Body of pancreas (tissue), 4 donors: ENCODE measurements at regions not wholly inside any gene's neighbourhood (a gene's known extent, or its start where the extent isn't known, plus 50 kb on each side); places are given as distances from the start of the nearest gene placed in this dataset.

Experiments
- ATAC-seq: fragments of 150-250 bp; one replicate; pipeline ENCODE4 v1.9.1; 2016
- DNase-seq, 4 donors: peaks; one replicate each; pipeline ENCODE4 v3.0.0-alpha.2; 2019
- H3K27ac ChIP-seq, 4 donors: fragments of 200-600 bp; sonication (generic); 1 replicate in 3 of 4; 2 replicates in 1 of 4; pipeline versions ENCODE4 v1.5.1 to v1.6.1; 2016 to 2019; ENCODE audit warnings: mild to moderate bottlenecking in 1 of 4, mixed read lengths in 1 of 4, moderate library complexity in 1 of 4
- H3K27me3 ChIP-seq, 2 donors: fragments of 200-600 bp; sonication (generic); one replicate each; pipeline ENCODE4 v1.6.0; 2016; ENCODE audit warnings: mild to moderate bottlenecking in 1 of 2
- H3K36me3 ChIP-seq, 2 donors: fragments of 200-600 bp; sonication (generic); replicated peaks in 1 of 2; 2 replicates each; pipeline ENCODE4 v1.5.1; 2016; ENCODE audit warnings: low read depth in 2 of 2; ENCODE audit not compliant: insufficient read depth in 1 of 2
- H3K4me1 ChIP-seq: fragments of 200-600 bp; sonication (generic); one replicate; pipeline ENCODE4 v1.6.0; 2016
- H3K4me3 ChIP-seq, 2 donors: fragments of 200-600 bp; sonication (generic); 1 replicate in 1 of 2; 2 replicates in 1 of 2; pipeline ENCODE4 v1.5.1; 2016 to 2019
- H3K9me3 ChIP-seq, 3 donors: fragments of 200-600 bp; sonication (generic); 1 replicate in 2 of 3; 2 replicates in 1 of 3; pipeline ENCODE4 v1.5.1; 2016
- POLR2A ChIP-seq, 3 donors: fragments of 450-650 bp; IDR thresholded peaks; one replicate each; pipeline ENCODE4 v1.6.1; 2016; ENCODE audit warnings: antibody characterized with exemption in 3 of 3, mild to moderate bottlenecking in 2 of 3
- WGBS, 2 donors: methylation state at CpG; one replicate each; pipeline ENCODE4 v1.1.5; 2017; 5-methylcytosine and 5-hydroxymethylcytosine counted together
- intact Hi-C: fragments of 100-400 bp; cut with DNase I; formaldehyde crosslinking; loops from one replicate; pipeline ENCODE4 v1.15.1; 2023
- TF ChIP-seq, protein P1 (sequence below), 7 experiments: fragments of 450-650 bp in 4 of 7; fragments of 200-600 bp in 3 of 7; sonication (generic) in 3 of 7; IDR thresholded peaks; one replicate each; pipeline ENCODE4 v1.5.1; 2016 to 2019; ENCODE audit warnings: antibody characterized with exemption in 7 of 7

DNA sequence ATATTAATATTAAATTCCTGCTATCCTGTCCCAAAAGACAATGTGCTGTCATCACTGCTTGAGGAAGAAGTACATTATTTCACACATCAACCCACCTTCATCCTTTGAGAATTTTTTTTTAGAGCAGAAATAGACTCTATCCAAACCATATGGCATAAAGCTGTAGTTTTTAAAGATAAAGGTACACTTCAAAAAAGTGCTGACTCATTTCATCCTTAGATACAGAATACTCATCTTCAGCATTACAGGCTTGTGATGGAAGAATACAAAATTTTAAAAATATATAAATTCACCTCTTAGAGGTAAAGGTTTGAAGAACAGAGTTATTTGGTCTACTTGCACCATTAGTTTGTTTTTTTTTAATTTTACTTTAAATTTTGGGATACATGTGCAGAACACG is 126.7 kb upstream of the ERG start:
- no peaks in the 10 kb centered on the region for H3K36me3 ChIP-seq
- intact Hi-C loops: no loop called here
- DNase-seq (no peak), ATAC-seq (no peak)
- H3K27ac ChIP-seq: no peak overlapping the region
- no peaks in the 10 kb centered on the region for H3K27me3 ChIP-seq
- no peak overlapping the region for H3K4me3 ChIP-seq
- H3K4me1 ChIP-seq: no peaks in the 10 kb centered on the region
- TF ChIP-seq, protein P1, sequence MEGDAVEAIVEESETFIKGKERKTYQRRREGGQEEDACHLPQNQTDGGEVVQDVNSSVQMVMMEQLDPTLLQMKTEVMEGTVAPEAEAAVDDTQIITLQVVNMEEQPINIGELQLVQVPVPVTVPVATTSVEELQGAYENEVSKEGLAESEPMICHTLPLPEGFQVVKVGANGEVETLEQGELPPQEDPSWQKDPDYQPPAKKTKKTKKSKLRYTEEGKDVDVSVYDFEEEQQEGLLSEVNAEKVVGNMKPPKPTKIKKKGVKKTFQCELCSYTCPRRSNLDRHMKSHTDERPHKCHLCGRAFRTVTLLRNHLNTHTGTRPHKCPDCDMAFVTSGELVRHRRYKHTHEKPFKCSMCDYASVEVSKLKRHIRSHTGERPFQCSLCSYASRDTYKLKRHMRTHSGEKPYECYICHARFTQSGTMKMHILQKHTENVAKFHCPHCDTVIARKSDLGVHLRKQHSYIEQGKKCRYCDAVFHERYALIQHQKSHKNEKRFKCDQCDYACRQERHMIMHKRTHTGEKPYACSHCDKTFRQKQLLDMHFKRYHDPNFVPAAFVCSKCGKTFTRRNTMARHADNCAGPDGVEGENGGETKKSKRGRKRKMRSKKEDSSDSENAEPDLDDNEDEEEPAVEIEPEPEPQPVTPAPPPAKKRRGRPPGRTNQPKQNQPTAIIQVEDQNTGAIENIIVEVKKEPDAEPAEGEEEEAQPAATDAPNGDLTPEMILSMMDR (IDR thresholded peaks at IDR 0.05): no peak
- no peak for TF ChIP-seq POLR2A (IDR thresholded peaks at IDR 0.05)
- no peaks in the 10 kb centered on the region for H3K9me3 ChIP-seq
- 90 to 96% methylated on average over 1 of the region's 1 CpG for WGBS, 2 donors

DNA sequence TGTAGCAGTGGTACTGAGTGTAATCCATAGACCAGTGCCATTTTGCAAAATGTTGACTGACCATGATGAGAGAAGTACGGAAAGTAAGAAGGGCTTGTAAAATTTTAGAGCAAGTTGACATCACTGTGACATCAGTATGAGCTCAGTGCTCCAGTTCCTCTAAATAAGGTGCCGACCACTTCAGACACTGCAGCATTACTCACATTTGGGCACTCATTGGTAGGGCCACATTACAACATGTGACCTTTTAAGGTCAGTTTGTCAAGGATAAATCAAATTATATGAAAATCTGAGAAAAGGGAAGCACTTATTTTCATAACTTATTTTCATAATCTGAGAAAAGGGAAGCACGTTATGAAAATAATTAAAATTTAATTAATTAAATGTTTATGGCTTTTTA is 128.0 kb upstream of the ERG start:
- TF ChIP-seq, protein P1 (IDR thresholded peaks at IDR 0.05): no peak
- no peak for TF ChIP-seq POLR2A (IDR thresholded peaks at IDR 0.05)
- no peak for ATAC-seq
- no peaks in the 10 kb centered on the region for H3K36me3 ChIP-seq
- no peaks in the 10 kb centered on the region for H3K27me3 ChIP-seq
- whole genome bisulfite sequencing, 2 donors: 70% methylated on average over 3 of the region's 3 CpGs
- no peak overlapping the region for H3K4me3 ChIP-seq
- intact Hi-C loops: no loop called here
- H3K9me3 ChIP-seq: no peaks in the 10 kb centered on the region
- H3K27ac ChIP-seq: no peak overlapping the region
- DNase-seq: no peak
- H3K4me1 ChIP-seq: no peaks in the 10 kb centered on the region

DNA sequence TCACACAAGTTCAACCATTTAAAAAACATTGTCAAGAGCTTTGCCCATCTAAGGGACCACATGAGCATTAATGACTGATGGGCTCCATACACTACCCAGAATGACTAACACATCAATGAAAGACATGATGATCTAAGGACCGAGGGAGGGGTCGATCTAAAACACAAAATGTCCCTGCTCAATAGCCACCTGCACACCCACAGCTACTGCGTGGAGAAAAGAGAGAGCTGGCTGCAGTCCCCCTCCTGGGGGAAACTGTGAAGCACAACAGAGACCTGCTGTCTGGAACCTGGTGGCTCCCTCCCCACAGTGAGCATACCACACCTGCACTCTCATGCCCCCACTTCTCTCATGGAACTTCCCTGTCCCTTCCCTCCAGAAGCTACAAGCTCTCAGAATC is 130.1 kb upstream of the ERG start:
- DNase-seq (no peak), ATAC-seq (no peak)
- Histone ChIP-seq H3K4me1 (no peaks in the 10 kb centered on the region), H3K9me3 (no peaks in the 10 kb centered on the region), H3K27me3 (no peaks in the 10 kb centered on the region), H3K4me3 (no peak overlapping the region), H3K27ac (no peak overlapping the region), H3K36me3 (no peaks in the 10 kb centered on the region)
- TF ChIP-seq, protein P1 (IDR thresholded peaks at IDR 0.05): no peak
- TF ChIP-seq POLR2A (IDR thresholded peaks at IDR 0.05): no peak
- WGBS, 2 donors: 51 to 56% methylated on average over 3 of the region's 3 CpGs
- intact Hi-C loops: no loop called here

DNA sequence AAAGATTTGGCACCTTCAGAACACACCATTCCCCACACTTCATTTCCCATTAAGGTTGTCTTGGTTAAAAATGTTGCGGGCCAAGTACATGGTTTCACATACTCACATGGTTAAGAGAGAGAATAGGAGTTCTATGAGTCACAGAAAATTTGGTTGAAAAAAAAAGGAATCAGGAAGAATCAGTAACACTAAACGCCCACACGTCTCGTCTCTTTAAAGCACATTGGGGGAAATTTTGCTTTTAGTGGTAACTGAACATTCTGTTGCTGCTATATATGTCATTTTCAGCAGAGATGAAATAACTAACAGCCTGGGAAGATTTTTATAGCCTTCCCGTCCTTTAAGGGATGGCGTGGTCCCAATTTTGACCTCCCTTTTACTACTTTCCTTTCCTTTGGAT is 132.9 kb upstream of the ERG start:
- Histone ChIP-seq H3K36me3 (no peaks in the 10 kb centered on the region), H3K9me3 (no peaks in the 10 kb centered on the region), H3K4me3 (no peak overlapping the region), H3K4me1 (no peaks in the 10 kb centered on the region), H3K27ac (no peak overlapping the region), H3K27me3 (no peaks in the 10 kb centered on the region)
- intact Hi-C loops: no loop called here
- DNase-seq (no peak), ATAC-seq (no peak)
- TF ChIP-seq, protein P1 (IDR thresholded peaks at IDR 0.05): no peak
- TF ChIP-seq POLR2A (IDR thresholded peaks at IDR 0.05): no peak
- 45 to 54% methylated on average over 6 of the region's 6 CpGs for WGBS, 2 donors

DNA sequence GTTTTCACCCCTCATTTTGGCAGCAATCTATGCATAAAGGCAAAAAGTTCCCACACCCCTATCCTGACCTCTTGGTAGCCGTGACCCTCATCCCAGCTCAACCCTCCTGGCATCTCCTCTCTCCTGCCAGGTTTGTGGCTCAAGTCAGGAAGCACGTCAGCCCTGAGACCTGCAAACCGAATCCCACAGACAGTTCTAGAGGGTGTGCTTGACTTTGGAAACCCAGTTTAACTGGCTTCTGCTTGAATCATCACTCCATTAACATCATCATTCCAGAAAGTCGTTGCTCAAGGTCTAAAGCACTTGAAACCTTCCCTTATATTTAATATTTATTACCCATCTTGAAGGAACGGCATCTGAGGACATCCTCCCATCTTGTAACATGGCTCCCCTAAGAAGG is 133.4 kb upstream of the ERG start:
- no peak for TF ChIP-seq POLR2A (IDR thresholded peaks at IDR 0.05)
- TF ChIP-seq, protein P1 (IDR thresholded peaks at IDR 0.05): no peak
- H3K9me3 ChIP-seq: no peaks in the 10 kb centered on the region
- 47 to 52% methylated on average over 5 of the region's 5 CpGs for WGBS, 2 donors
- intact Hi-C loops: no loop called here
- no peaks in the 10 kb centered on the region for H3K27me3 ChIP-seq
- DNase-seq (no peak), ATAC-seq (no peak)
- no peak overlapping the region for H3K4me3 ChIP-seq
- H3K4me1 ChIP-seq: no peaks in the 10 kb centered on the region
- H3K27ac ChIP-seq: no peak overlapping the region
- no peaks in the 10 kb centered on the region for H3K36me3 ChIP-seq
